ENCODE measurements at regions not wholly inside any gene's neighbourhood (a gene's known extent, or its start where the extent isn't known, plus 50 kb on each side); places are given as distances from the start of the nearest gene placed in this dataset.

GRCh38 chr12:89181271-89181920, 170.9 kb downstream of the DUSP6 start:
- Histone ChIP-seq H3K9me3 (ENCODE audit: control insufficient read depth in 5 of 5, low read length in 5 of 5) (no peaks in the 10 kb centered on the region), H3K9ac (ENCODE audit: low read length in 5 of 5) (no peak overlapping the region), H3K4me1 (ENCODE audit: control insufficient read depth in 5 of 5, insufficient read depth in 5 of 5, low read length in 5 of 5) (peaks cover 4 to 52% (median 36%) of the 10 kb centered on the region in 5 donors), H3K27ac (ENCODE audit: low read depth, low read length) (peak overlapping the region; percentile 75), H3K4me3 (ENCODE audit: low read depth in 1 of 5, low read length in 5 of 5) (no peak overlapping the region), H3K27me3 (ENCODE audit: control insufficient read depth in 5 of 5, insufficient read depth in 4 of 5, low read length in 5 of 5) (no peaks in the 10 kb centered on the region), H3K36me3 (ENCODE audit: control insufficient read depth in 5 of 5, insufficient read depth in 5 of 5, low read length in 5 of 5) (no peaks in the 10 kb centered on the region)

- peaks cover 4 to 52% (median 36%) of the 10 kb centered on the region in 5 donors for H3K4me1 ChIP-seq (ENCODE audit: control insufficient read depth in 5 of 5, insufficient read depth in 5 of 5, low read length in 5 of 5)
- no peaks in the 10 kb centered on the region for H3K36me3 ChIP-seq (ENCODE audit: control insufficient read depth in 5 of 5, insufficient read depth in 5 of 5, low read length in 5 of 5)
- no peaks in the 10 kb centered on the region for H3K27me3 ChIP-seq (ENCODE audit: control insufficient read depth in 5 of 5, insufficient read depth in 4 of 5, low read length in 5 of 5)
- H3K27ac ChIP-seq (ENCODE audit: low read depth, low read length): peak overlapping the region; percentile 75
- no peak overlapping the region for H3K4me3 ChIP-seq (ENCODE audit: low read depth in 1 of 5, low read length in 5 of 5)
- no peaks in the 10 kb centered on the region for H3K9me3 ChIP-seq (ENCODE audit: control insufficient read depth in 5 of 5, low read length in 5 of 5)
- H3K9ac ChIP-seq (ENCODE audit: low read length in 5 of 5): no peak overlapping the region
These were observed 171.8 kb downstream of the DUSP6 start for GRCh38 chr12:89180496-89180895.

- peaks cover 4 to 52% (median 36%) of the 10 kb centered on the region in 5 donors for H3K4me1 ChIP-seq (ENCODE audit: control insufficient read depth in 5 of 5, insufficient read depth in 5 of 5, low read length in 5 of 5)
- no peaks in the 10 kb centered on the region for H3K36me3 ChIP-seq (ENCODE audit: control insufficient read depth in 5 of 5, insufficient read depth in 5 of 5, low read length in 5 of 5)
- H3K27me3 ChIP-seq (ENCODE audit: control insufficient read depth in 5 of 5, insufficient read depth in 4 of 5, low read length in 5 of 5): no peaks in the 10 kb centered on the region
- no peaks in the 10 kb centered on the region for H3K9me3 ChIP-seq (ENCODE audit: control insufficient read depth in 5 of 5, low read length in 5 of 5)
- peak overlapping the region; percentile 75 for H3K27ac ChIP-seq (ENCODE audit: low read depth, low read length)
- no peak overlapping the region for H3K9ac ChIP-seq (ENCODE audit: low read length in 5 of 5)
- H3K4me3 ChIP-seq (ENCODE audit: low read depth in 1 of 5, low read length in 5 of 5): no peak overlapping the region
These were observed 172.3 kb downstream of the DUSP6 start for GRCh38 chr12:89179983-89180382.

GRCh38 chr12:89179245-89179644, 173.1 kb downstream of the DUSP6 start:
- Histone ChIP-seq H3K27ac (ENCODE audit: low read depth, low read length) (peak overlapping the region; percentile 38), H3K4me3 (ENCODE audit: low read depth in 1 of 5, low read length in 5 of 5) (no peak overlapping the region), H3K4me1 (ENCODE audit: control insufficient read depth in 5 of 5, insufficient read depth in 5 of 5, low read length in 5 of 5) (peaks cover 4 to 52% (median 32%) of the 10 kb centered on the region in 5 donors), H3K36me3 (ENCODE audit: control insufficient read depth in 5 of 5, insufficient read depth in 5 of 5, low read length in 5 of 5) (no peaks in the 10 kb centered on the region), H3K9me3 (ENCODE audit: control insufficient read depth in 5 of 5, low read length in 5 of 5) (no peaks in the 10 kb centered on the region), H3K9ac (ENCODE audit: low read length in 5 of 5) (no peak overlapping the region), H3K27me3 (ENCODE audit: control insufficient read depth in 5 of 5, insufficient read depth in 4 of 5, low read length in 5 of 5) (no peaks in the 10 kb centered on the region)

- H3K9ac ChIP-seq (ENCODE audit: low read length in 5 of 5): no peak overlapping the region
- peak overlapping the region; percentile 26 for H3K27ac ChIP-seq (ENCODE audit: low read depth, low read length)
- H3K9me3 ChIP-seq (ENCODE audit: control insufficient read depth in 5 of 5, low read length in 5 of 5): no peaks in the 10 kb centered on the region
- no peaks in the 10 kb centered on the region for H3K36me3 ChIP-seq (ENCODE audit: control insufficient read depth in 5 of 5, insufficient read depth in 5 of 5, low read length in 5 of 5)
- no peak overlapping the region for H3K4me3 ChIP-seq (ENCODE audit: low read depth in 1 of 5, low read length in 5 of 5)
- peaks cover 4 to 45% (median 31%) of the 10 kb centered on the region in 5 donors for H3K4me1 ChIP-seq (ENCODE audit: control insufficient read depth in 5 of 5, insufficient read depth in 5 of 5, low read length in 5 of 5)
- no peaks in the 10 kb centered on the region for H3K27me3 ChIP-seq (ENCODE audit: control insufficient read depth in 5 of 5, insufficient read depth in 4 of 5, low read length in 5 of 5)
These were observed 174.4 kb downstream of the DUSP6 start for GRCh38 chr12:89177802-89178395.

GRCh38 chr12:89176676-89177075, 175.6 kb downstream of the DUSP6 start:
- no peaks in the 10 kb centered on the region for H3K27me3 ChIP-seq (ENCODE audit: control insufficient read depth in 5 of 5, insufficient read depth in 4 of 5, low read length in 5 of 5)
- H3K27ac ChIP-seq (ENCODE audit: low read depth, low read length): no peak overlapping the region
- no peak overlapping the region for H3K9ac ChIP-seq (ENCODE audit: low read length in 5 of 5)
- H3K4me3 ChIP-seq (ENCODE audit: low read depth in 1 of 5, low read length in 5 of 5): no peak overlapping the region
- H3K4me1 ChIP-seq (ENCODE audit: control insufficient read depth in 5 of 5, insufficient read depth in 5 of 5, low read length in 5 of 5): peaks cover 4 to 39% (median 28%) of the 10 kb centered on the region in 5 donors
- peaks cover 0 to 4% (median 0%) of the 10 kb centered on the region in 5 donors for H3K9me3 ChIP-seq (ENCODE audit: control insufficient read depth in 5 of 5, low read length in 5 of 5)
- no peaks in the 10 kb centered on the region for H3K36me3 ChIP-seq (ENCODE audit: control insufficient read depth in 5 of 5, insufficient read depth in 5 of 5, low read length in 5 of 5)

- Histone ChIP-seq H3K27ac (ENCODE audit: low read depth, low read length) (no peak overlapping the region), H3K36me3 (ENCODE audit: control insufficient read depth in 5 of 5, insufficient read depth in 5 of 5, low read length in 5 of 5) (no peaks in the 10 kb centered on the region), H3K9ac (ENCODE audit: low read length in 5 of 5) (no peak overlapping the region), H3K27me3 (ENCODE audit: control insufficient read depth in 5 of 5, insufficient read depth in 4 of 5, low read length in 5 of 5) (no peaks in the 10 kb centered on the region), H3K4me1 (ENCODE audit: control insufficient read depth in 5 of 5, insufficient read depth in 5 of 5, low read length in 5 of 5) (peaks cover 0 to 13% (median 7%) of the 10 kb centered on the region in 5 donors), H3K4me3 (ENCODE audit: low read depth in 1 of 5, low read length in 5 of 5) (no peak overlapping the region), H3K9me3 (ENCODE audit: control insufficient read depth in 5 of 5, low read length in 5 of 5) (peaks cover 0 to 4% (median 0%) of the 10 kb centered on the region in 5 donors)
These were observed 178.6 kb downstream of the DUSP6 start for GRCh38 chr12:89173678-89174077.

- Histone ChIP-seq H3K36me3 (ENCODE audit: control insufficient read depth in 5 of 5, insufficient read depth in 5 of 5, low read length in 5 of 5) (no peaks in the 10 kb centered on the region), H3K4me1 (ENCODE audit: control insufficient read depth in 5 of 5, insufficient read depth in 5 of 5, low read length in 5 of 5) (peaks cover 0 to 13% (median 7%) of the 10 kb centered on the region in 5 donors), H3K9ac (ENCODE audit: low read length in 5 of 5) (no peak overlapping the region), H3K9me3 (ENCODE audit: control insufficient read depth in 5 of 5, low read length in 5 of 5) (peaks cover 0 to 4% (median 0%) of the 10 kb centered on the region in 5 donors), H3K27me3 (ENCODE audit: control insufficient read depth in 5 of 5, insufficient read depth in 4 of 5, low read length in 5 of 5) (no peaks in the 10 kb centered on the region), H3K4me3 (ENCODE audit: low read depth in 1 of 5, low read length in 5 of 5) (no peak overlapping the region), H3K27ac (ENCODE audit: low read depth, low read length) (no peak overlapping the region)
These were observed 179.2 kb downstream of the DUSP6 start for GRCh38 chr12:89173096-89173495.

GRCh38 chr12:89172224-89172623, 180.1 kb downstream of the DUSP6 start:
- Histone ChIP-seq H3K9me3 (ENCODE audit: control insufficient read depth in 5 of 5, low read length in 5 of 5) (peaks cover 0 to 4% (median 0%) of the 10 kb centered on the region in 5 donors), H3K9ac (ENCODE audit: low read length in 5 of 5) (no peak overlapping the region), H3K36me3 (ENCODE audit: control insufficient read depth in 5 of 5, insufficient read depth in 5 of 5, low read length in 5 of 5) (no peaks in the 10 kb centered on the region), H3K27ac (ENCODE audit: low read depth, low read length) (no peak overlapping the region), H3K27me3 (ENCODE audit: control insufficient read depth in 5 of 5, insufficient read depth in 4 of 5, low read length in 5 of 5) (no peaks in the 10 kb centered on the region), H3K4me1 (ENCODE audit: control insufficient read depth in 5 of 5, insufficient read depth in 5 of 5, low read length in 5 of 5) (peaks cover 0 to 7% (median 1%) of the 10 kb centered on the region in 5 donors), H3K4me3 (ENCODE audit: low read depth in 1 of 5, low read length in 5 of 5) (no peak overlapping the region)

GRCh38 chr12:89169321-89169720, 183.0 kb downstream of the DUSP6 start:
- H3K27ac ChIP-seq (ENCODE audit: low read depth, low read length): no peak overlapping the region
- H3K4me1 ChIP-seq (ENCODE audit: control insufficient read depth in 5 of 5, insufficient read depth in 5 of 5, low read length in 5 of 5): peaks cover 0 to 15% (median 12%) of the 10 kb centered on the region in 5 donors
- no peak overlapping the region for H3K4me3 ChIP-seq (ENCODE audit: low read depth in 1 of 5, low read length in 5 of 5)
- H3K36me3 ChIP-seq (ENCODE audit: control insufficient read depth in 5 of 5, insufficient read depth in 5 of 5, low read length in 5 of 5): no peaks in the 10 kb centered on the region
- H3K9me3 ChIP-seq (ENCODE audit: control insufficient read depth in 5 of 5, low read length in 5 of 5): peaks cover 0 to 4% (median 0%) of the 10 kb centered on the region in 5 donors
- H3K27me3 ChIP-seq (ENCODE audit: control insufficient read depth in 5 of 5, insufficient read depth in 4 of 5, low read length in 5 of 5): no peaks in the 10 kb centered on the region
- H3K9ac ChIP-seq (ENCODE audit: low read length in 5 of 5): no peak overlapping the region
